H1 (cell line): ENCODE measurements at regions not wholly inside any gene's neighbourhood (a gene's known extent, or its start where the extent isn't known, plus 50 kb on each side); places are given as distances from the start of the nearest gene placed in this dataset.

Experiments used
- RAD21 ChIP-seq, 2 experiments: IDR thresholded peaks in 1 of 2; conservative IDR thresholded peaks in 1 of 2; 2 replicates each; pipeline ENCODE4 v1.6.1; 2011; ENCODE audit warnings: low read depth in 2 of 2, low read length in 2 of 2, improper control_type of control experiment in 1 of 2, inconsistent platforms in 1 of 2, mild to moderate bottlenecking in 1 of 2, moderate library complexity in 1 of 2
- SP2 ChIP-seq: IDR thresholded peaks from 2 replicates; pipeline ENCODE4 v1.6.1; 2012; ENCODE audit warnings: mild to moderate bottlenecking, low read length, inconsistent platforms
- ZNF274 ChIP-seq: IDR thresholded peaks from 2 replicates; pipeline ENCODE4 v1.7.0; 2012; ENCODE audit warnings: low read length, borderline replicate concordance; ENCODE audit errors: extremely low read depth
- TF ChIP-seq, protein P1 (sequence below): fragments of 300-600 bp; sonication (generic); IDR thresholded peaks from 2 replicates; pipeline ENCODE4 v1.7.1; 2012; ENCODE audit warnings: low read length, moderate library complexity, mild to moderate bottlenecking, inconsistent platforms; ENCODE audit not compliant: insufficient replicate concordance

DNA sequence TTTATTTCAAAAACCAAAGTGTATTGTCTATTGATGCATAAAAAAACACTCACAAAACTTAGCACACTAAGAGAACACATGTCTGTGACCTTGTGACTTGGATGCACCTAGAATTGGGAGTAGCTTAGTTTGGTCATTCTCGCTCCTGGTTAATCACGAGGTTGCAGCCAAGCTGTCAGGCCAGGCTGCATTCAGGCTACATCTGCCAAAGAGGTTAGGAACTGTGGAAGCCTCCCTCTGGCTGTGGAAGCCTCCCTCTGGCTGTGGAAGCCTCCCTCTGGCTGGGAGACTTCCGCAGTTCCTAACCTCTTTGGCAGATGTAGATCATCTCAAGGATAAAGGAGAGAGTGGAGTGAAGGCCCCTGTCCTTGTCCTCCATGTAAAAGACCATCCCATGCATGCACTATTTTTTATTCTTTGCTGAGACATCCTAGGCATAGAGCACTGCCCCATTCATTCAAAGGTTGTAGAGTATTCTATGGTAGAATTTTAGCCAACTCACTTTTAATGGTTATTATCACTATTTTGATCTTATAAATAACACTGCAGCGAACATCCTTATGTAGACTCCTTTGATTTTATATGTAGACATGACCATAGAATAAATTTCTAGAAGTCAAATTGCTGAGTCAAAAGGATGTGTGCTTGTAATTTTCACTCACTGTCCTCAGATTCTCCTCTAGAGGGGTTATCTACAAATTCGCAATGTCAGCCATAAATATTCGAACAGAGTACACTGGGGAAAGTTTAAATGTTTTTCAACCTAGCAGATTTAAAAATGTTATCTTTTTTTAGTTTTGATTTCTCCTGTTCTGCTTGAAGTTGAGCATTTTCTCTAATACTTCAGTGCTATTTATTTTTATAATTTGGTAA lies 63.0 kb upstream of the IGLL5 start (continued):
- TF ChIP-seq, protein P1, sequence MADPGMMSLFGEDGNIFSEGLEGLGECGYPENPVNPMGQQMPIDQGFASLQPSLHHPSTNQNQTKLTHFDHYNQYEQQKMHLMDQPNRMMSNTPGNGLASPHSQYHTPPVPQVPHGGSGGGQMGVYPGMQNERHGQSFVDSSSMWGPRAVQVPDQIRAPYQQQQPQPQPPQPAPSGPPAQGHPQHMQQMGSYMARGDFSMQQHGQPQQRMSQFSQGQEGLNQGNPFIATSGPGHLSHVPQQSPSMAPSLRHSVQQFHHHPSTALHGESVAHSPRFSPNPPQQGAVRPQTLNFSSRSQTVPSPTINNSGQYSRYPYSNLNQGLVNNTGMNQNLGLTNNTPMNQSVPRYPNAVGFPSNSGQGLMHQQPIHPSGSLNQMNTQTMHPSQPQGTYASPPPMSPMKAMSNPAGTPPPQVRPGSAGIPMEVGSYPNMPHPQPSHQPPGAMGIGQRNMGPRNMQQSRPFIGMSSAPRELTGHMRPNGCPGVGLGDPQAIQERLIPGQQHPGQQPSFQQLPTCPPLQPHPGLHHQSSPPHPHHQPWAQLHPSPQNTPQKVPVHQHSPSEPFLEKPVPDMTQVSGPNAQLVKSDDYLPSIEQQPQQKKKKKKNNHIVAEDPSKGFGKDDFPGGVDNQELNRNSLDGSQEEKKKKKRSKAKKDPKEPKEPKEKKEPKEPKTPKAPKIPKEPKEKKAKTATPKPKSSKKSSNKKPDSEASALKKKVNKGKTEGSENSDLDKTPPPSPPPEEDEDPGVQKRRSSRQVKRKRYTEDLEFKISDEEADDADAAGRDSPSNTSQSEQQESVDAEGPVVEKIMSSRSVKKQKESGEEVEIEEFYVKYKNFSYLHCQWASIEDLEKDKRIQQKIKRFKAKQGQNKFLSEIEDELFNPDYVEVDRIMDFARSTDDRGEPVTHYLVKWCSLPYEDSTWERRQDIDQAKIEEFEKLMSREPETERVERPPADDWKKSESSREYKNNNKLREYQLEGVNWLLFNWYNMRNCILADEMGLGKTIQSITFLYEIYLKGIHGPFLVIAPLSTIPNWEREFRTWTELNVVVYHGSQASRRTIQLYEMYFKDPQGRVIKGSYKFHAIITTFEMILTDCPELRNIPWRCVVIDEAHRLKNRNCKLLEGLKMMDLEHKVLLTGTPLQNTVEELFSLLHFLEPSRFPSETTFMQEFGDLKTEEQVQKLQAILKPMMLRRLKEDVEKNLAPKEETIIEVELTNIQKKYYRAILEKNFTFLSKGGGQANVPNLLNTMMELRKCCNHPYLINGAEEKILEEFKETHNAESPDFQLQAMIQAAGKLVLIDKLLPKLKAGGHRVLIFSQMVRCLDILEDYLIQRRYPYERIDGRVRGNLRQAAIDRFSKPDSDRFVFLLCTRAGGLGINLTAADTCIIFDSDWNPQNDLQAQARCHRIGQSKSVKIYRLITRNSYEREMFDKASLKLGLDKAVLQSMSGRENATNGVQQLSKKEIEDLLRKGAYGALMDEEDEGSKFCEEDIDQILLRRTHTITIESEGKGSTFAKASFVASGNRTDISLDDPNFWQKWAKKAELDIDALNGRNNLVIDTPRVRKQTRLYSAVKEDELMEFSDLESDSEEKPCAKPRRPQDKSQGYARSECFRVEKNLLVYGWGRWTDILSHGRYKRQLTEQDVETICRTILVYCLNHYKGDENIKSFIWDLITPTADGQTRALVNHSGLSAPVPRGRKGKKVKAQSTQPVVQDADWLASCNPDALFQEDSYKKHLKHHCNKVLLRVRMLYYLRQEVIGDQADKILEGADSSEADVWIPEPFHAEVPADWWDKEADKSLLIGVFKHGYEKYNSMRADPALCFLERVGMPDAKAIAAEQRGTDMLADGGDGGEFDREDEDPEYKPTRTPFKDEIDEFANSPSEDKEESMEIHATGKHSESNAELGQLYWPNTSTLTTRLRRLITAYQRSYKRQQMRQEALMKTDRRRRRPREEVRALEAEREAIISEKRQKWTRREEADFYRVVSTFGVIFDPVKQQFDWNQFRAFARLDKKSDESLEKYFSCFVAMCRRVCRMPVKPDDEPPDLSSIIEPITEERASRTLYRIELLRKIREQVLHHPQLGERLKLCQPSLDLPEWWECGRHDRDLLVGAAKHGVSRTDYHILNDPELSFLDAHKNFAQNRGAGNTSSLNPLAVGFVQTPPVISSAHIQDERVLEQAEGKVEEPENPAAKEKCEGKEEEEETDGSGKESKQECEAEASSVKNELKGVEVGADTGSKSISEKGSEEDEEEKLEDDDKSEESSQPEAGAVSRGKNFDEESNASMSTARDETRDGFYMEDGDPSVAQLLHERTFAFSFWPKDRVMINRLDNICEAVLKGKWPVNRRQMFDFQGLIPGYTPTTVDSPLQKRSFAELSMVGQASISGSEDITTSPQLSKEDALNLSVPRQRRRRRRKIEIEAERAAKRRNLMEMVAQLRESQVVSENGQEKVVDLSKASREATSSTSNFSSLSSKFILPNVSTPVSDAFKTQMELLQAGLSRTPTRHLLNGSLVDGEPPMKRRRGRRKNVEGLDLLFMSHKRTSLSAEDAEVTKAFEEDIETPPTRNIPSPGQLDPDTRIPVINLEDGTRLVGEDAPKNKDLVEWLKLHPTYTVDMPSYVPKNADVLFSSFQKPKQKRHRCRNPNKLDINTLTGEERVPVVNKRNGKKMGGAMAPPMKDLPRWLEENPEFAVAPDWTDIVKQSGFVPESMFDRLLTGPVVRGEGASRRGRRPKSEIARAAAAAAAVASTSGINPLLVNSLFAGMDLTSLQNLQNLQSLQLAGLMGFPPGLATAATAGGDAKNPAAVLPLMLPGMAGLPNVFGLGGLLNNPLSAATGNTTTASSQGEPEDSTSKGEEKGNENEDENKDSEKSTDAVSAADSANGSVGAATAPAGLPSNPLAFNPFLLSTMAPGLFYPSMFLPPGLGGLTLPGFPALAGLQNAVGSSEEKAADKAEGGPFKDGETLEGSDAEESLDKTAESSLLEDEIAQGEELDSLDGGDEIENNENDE = no peak
- no peak for TF ChIP-seq RAD21 (IDR thresholded peaks at IDR 0.05 in 1 of 2, conservative IDR thresholded peaks at IDR 0.05 in 1 of 2; ENCODE audit: low read depth in 2 of 2, low read length in 2 of 2)
- no peak for TF ChIP-seq ZNF274
- no peak for TF ChIP-seq SP2
